NT2/D1 (cell line): ENCODE measurements at regions not wholly inside any gene's neighbourhood (a gene's known extent, or its start where the extent isn't known, plus 50 kb on each side); places are given as distances from the start of the nearest gene placed in this dataset.

Experiments used
- DNase-seq: peaks from one replicate; pipeline ENCODE4 v3.0.0-alpha.2; 2011; ENCODE audit warnings: low read depth, low spot score
- H3K27me3 ChIP-seq: 2 replicates; pipeline ENCODE4 v1.6.0; 2011; ENCODE audit warnings: mild to moderate bottlenecking; ENCODE audit not compliant: insufficient read length, insufficient read depth
- H3K36me3 ChIP-seq: 2 replicates; pipeline ENCODE4 v1.6.1; 2011; ENCODE audit warnings: mild to moderate bottlenecking, low read length, mixed read lengths; ENCODE audit not compliant: insufficient read depth, insufficient read length
- H3K4me1 ChIP-seq: 2 replicates; pipeline ENCODE4 v1.5.1; 2011; ENCODE audit not compliant: insufficient read depth, insufficient read length
- H3K4me3 ChIP-seq: 2 replicates; pipeline ENCODE4 v1.5.1; 2011; ENCODE audit warnings: low read depth; ENCODE audit not compliant: insufficient read length
- H3K9ac ChIP-seq: 2 replicates; pipeline ENCODE4 v1.6.0; 2011; ENCODE audit warnings: low read depth; ENCODE audit not compliant: insufficient read length
- H3K9me3 ChIP-seq: 2 replicates; pipeline ENCODE4 v1.5.1; 2011; ENCODE audit warnings: mild to moderate bottlenecking, low read length; ENCODE audit not compliant: insufficient read depth
- SUZ12 ChIP-seq: IDR thresholded peaks from 2 replicates; pipeline ENCODE4 v1.6.1; 2011; ENCODE audit not compliant: insufficient read length, insufficient read depth; ENCODE audit errors: extremely low read depth
- YY1 ChIP-seq: IDR thresholded peaks from 2 replicates; pipeline ENCODE4 v1.6.1; 2011; ENCODE audit not compliant: insufficient read length, insufficient read depth
- ZNF274 ChIP-seq: IDR thresholded peaks from 2 replicates; pipeline ENCODE4 v1.6.1; 2011; ENCODE audit warnings: mild to moderate bottlenecking, low read depth, low read length

GRCh38 chr4:56210397-56210796 is 176.9 kb downstream of the AASDH start:
- TF ChIP-seq ZNF274 (no peak), SUZ12 (no peak), YY1 (no peak)
- Histone ChIP-seq H3K9me3 (peaks cover 29% of the 10 kb centered on the region; the same call in 1 of the 2 replicates), H3K27me3 (peaks cover 26% of the 10 kb centered on the region), H3K4me1 (no peaks in the 10 kb centered on the region), H3K4me3 (no peak overlapping the region), H3K36me3 (no peaks in the 10 kb centered on the region), H3K9ac (no peak overlapping the region)
- DNase-seq: no peak

DNA sequence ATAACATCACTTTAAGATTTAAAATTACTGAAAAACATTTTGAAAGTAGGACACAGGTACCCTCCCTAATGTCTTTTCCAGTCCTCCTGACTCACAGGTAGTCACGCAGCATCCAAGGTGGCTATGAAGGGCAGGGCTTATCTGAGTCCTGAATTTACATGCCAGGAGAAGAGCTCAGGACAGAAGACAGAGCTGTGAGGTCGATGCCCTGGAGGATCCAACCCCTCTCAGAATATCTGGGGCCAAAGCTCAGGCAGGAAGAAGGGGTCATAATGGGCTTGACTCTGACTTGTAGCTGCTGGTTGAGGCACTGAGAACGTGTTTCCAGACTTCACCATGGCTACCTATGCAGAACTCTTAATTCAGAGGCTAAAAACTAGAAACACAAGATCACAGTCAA is 177.5 kb downstream of the AASDH start:
- Histone ChIP-seq H3K27me3 (peaks cover 26% of the 10 kb centered on the region), H3K4me1 (no peaks in the 10 kb centered on the region), H3K4me3 (no peak overlapping the region), H3K9ac (no peak overlapping the region), H3K9me3 (peaks cover 29% of the 10 kb centered on the region; the same call in 1 of the 2 replicates), H3K36me3 (no peaks in the 10 kb centered on the region)
- no peak for TF ChIP-seq ZNF274
- no peak for TF ChIP-seq YY1
- TF ChIP-seq SUZ12: no peak
- no peak for DNase-seq

GRCh38 chr4:56208103-56208502 is 179.2 kb downstream of the AASDH start:
- no peak for TF ChIP-seq ZNF274
- TF ChIP-seq SUZ12: no peak
- TF ChIP-seq YY1: no peak
- H3K27me3 ChIP-seq: peaks cover 26% of the 10 kb centered on the region
- H3K9me3 ChIP-seq: peaks cover 29% of the 10 kb centered on the region; the same call in 1 of the 2 replicates
- DNase-seq: no peak
- H3K4me1 ChIP-seq: no peaks in the 10 kb centered on the region
- no peak overlapping the region for H3K4me3 ChIP-seq
- no peaks in the 10 kb centered on the region for H3K36me3 ChIP-seq
- H3K9ac ChIP-seq: no peak overlapping the region

DNA sequence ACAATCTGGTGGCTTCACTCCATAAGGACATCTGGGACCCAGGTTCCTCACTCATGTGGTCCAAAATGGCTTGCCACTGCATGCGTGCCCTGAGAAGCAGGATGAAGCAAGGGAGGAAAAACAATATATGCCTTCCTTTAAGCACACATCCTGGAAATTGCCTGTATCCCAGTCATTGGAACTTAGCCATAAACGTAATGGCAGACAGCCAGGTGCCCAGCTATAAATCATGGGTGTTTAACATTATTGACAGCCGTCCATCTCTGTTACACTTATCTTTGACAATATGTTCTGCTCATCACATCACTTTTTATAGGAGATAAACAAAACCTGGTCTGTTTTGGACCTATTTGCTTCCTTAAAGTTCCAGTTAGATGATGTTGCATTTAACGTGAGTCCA is 181.0 kb downstream of the AASDH start:
- peaks cover 17% of the 10 kb centered on the region for H3K27me3 ChIP-seq
- peaks cover 12% of the 10 kb centered on the region; the same call in 1 of the 2 replicates for H3K9me3 ChIP-seq
- H3K36me3 ChIP-seq: no peaks in the 10 kb centered on the region
- TF ChIP-seq SUZ12: no peak
- no peak for TF ChIP-seq YY1
- TF ChIP-seq ZNF274: no peak
- DNase-seq: no peak
- no peak overlapping the region for H3K4me3 ChIP-seq
- no peaks in the 10 kb centered on the region for H3K4me1 ChIP-seq
- no peak overlapping the region for H3K9ac ChIP-seq

DNA sequence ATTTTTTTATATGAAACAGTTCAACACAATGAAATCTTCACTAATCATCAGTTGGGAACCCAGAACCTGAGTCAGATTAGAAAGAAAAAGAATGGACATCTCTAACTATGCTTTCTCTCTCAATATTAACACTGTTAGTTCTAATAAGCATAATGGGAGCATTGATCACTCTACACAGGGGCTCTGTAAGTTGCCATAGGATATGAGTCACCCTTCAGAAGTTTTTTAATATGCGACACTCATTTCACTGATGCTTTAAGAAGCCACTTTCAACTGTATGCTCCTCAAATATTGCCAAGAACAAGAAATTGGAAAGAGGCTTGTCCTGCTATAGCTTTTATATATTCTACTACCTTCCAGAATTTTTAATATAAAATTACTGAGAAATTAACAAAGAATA is 187.0 kb downstream of the AASDH start:
- H3K4me1 ChIP-seq: no peaks in the 10 kb centered on the region
- no peaks in the 10 kb centered on the region for H3K27me3 ChIP-seq
- TF ChIP-seq SUZ12 (no peak), YY1 (no peak), ZNF274 (no peak)
- H3K9ac ChIP-seq: no peak overlapping the region
- H3K36me3 ChIP-seq: no peaks in the 10 kb centered on the region
- H3K9me3 ChIP-seq: no peaks in the 10 kb centered on the region
- no peak overlapping the region for H3K4me3 ChIP-seq
- no peak for DNase-seq

DNA sequence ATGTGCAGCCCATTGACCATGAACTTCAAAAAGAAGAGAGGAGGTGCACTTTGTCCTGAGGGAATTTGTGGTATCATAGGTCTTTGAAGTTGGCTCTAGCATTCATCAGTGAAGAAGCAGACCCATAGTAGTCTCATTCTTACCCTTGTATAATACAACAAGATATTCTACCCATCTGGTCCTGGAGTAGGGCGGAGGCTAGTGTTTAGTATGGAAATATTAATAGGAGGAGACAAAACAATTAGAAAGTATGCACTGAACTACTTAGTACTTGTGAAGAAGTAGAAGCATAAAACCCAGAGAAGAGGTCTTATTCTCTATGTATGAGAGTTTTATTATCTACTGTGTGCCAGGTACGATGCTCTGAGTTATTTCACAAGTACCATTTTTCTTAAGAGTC is 189.0 kb downstream of the AASDH start:
- no peak for TF ChIP-seq ZNF274
- TF ChIP-seq YY1: no peak
- TF ChIP-seq SUZ12: no peak

GRCh38 chr4:56197387-56197786 is 189.9 kb downstream of the AASDH start:
- H3K27me3 ChIP-seq: no peaks in the 10 kb centered on the region

More for the DNA sequence above, 189.0 kb downstream of the AASDH start:
- Histone ChIP-seq H3K9me3 (no peaks in the 10 kb centered on the region), H3K4me3 (no peak overlapping the region), H3K36me3 (no peaks in the 10 kb centered on the region), H3K27me3 (no peaks in the 10 kb centered on the region), H3K4me1 (no peaks in the 10 kb centered on the region), H3K9ac (no peak overlapping the region)
- no peak for DNase-seq

More at GRCh38 chr4:56197387-56197786, 189.9 kb downstream of the AASDH start:
- Histone ChIP-seq H3K36me3 (no peaks in the 10 kb centered on the region), H3K4me3 (no peak overlapping the region), H3K9me3 (no peaks in the 10 kb centered on the region), H3K4me1 (no peaks in the 10 kb centered on the region), H3K9ac (no peak overlapping the region)
- no peak for TF ChIP-seq ZNF274
- TF ChIP-seq SUZ12: no peak
- no peak for TF ChIP-seq YY1
- DNase-seq: no peak
